Muscle of back (tissue), 3 donors: ENCODE measurements at regions not wholly inside any gene's neighbourhood (a gene's known extent, or its start where the extent isn't known, plus 50 kb on each side); places are given as distances from the start of the nearest gene placed in this dataset.

Source experiments
- DNase-seq, 3 donors: peaks; one replicate each; pipeline versions ENCODE4 v3.0.0 to v3.0.0-alpha.2; 2013

- DNase-seq, result no peak
Measured at GRCh38 chr1:82284213-82284612, 483.5 kb downstream of the ADGRL2 start.

DNA sequence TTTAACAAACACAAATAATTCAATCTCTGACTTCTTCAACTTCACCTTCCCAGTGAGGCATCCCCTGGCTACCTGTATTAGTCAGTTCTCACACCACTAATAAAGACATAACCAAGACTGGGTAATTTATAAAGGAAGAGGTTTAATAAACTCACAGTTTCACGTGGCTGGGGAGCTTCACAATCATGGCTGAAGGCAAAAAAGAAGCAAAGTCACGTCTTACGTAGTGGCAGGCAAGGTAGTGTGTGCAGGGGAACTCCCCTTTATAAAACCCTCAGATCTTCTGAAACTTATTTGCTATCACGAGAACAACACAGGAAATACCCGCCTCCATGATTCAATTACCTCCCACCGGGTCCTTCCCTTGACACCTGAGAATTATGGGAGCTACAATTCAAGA is 478.5 kb downstream of the ADGRL2 start:
- no peak for DNase-seq

DNA sequence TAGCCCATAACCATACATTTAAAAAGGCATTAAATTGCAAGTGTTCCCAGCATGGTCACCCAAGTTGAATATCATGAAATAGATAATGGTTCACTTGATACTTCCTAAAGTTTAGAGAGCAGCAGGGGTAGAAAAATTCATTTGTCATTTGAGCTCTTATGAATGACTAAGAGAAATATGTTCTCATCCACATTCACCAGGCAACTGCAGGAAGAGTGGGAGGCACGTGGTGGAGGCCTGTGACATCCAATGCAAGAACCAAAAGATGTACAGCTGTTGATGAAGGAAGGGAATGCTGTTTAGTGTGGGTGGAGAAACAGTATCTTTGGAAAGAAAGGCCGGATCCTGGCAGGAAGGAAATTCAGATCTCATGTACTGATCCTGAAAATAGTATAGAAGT is 473.1 kb downstream of the ADGRL2 start:
- DNase-seq, result no peak

DNA sequence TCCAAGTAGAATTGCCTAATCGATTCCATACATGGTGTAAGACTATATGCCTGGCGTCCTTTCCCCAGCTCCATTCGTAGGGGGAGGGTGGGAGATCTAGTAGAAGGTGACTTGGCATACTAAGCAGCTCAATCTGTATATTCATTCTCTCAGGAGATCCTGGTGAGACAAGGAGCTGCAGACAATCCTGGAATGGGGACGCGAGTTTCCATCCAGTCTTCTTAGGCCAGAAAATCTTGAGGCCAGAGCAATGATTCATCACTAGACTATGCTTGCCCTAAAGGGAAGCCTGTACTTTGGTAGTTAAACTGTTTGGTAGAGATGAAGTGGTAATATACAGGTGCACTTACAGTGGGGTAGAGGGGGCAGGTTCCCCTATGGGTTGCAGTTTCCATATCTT is 468.7 kb downstream of the ADGRL2 start:
- peak; percentile 70 to 92 (median 78) for DNase-seq

- DNase-seq, result peak in 2 of 3 donors; percentile 33 to 38
Measured at GRCh38 chr1:82268826-82269225, 468.1 kb downstream of the ADGRL2 start.

- DNase-seq, result peak in 1 of 3 donors; percentile 17
Measured at GRCh38 chr1:82266351-82266750, 465.6 kb downstream of the ADGRL2 start.

- no peak for DNase-seq
Measured at GRCh38 chr1:82265436-82265835, 464.7 kb downstream of the ADGRL2 start.

DNA sequence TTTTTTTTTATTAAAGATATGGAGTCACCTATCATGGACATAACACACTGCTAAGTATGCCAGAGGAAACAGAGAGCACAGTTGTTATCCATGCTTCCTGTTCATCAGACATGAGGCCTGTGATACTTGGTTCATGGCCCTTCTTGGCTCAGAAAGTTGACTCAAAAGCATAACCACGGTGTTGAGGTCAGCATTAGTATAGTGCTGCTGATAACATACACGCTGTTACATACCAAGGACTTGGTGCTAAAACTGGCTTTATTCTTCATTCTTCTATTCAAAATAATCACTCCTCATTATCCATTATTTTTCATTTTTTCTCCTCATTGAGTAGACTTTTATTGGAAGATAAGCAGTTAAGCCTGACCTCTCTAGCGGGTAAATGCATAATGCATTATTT is 464.1 kb downstream of the ADGRL2 start:
- DNase-seq, result no peak

DNA sequence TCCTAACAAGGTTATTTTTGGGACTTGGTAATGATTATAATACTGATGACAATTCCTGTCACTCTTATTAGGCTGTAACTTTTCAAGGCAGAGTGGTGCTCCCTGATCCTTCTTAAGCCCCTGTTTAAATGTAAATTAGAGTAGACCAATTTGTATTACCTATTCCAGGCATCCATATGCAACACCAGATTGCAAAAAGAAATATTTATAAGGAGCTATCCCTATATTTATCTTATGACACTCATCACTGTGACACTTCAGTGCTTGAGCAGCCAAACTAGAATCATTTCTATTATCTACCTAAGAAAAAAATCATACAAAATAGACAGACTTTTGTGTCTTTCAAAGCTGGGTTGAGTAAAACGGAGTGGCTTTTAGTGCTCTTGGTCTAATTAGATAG is 462.7 kb downstream of the ADGRL2 start:
- DNase-seq, result no peak

GRCh38 chr1:82260666-82261065 is 459.9 kb downstream of the ADGRL2 start:
- peak in 1 of 3 donors; percentile 55 for DNase-seq

- no peak for DNase-seq
Measured at GRCh38 chr1:82260051-82260450, 459.3 kb downstream of the ADGRL2 start.

DNA sequence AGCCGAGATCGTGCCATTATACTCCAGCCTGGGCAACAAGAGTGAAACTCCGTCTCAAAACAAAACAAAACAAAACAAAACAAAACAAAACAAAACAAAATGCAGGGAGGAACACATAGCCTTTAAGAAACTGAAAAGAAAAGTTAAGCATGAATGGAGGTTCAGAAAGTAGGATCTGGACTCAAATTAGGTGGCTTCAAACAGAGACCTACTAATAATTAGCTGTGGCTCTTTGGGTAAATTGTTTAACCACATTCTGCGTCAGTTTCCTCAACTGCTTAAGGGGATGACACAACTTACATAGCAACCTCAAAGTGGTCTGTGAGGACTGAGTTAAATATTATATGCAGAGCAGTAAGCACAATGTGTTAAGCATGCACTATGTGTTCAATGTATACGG is 458.2 kb downstream of the ADGRL2 start:
- no peak for DNase-seq

DNA sequence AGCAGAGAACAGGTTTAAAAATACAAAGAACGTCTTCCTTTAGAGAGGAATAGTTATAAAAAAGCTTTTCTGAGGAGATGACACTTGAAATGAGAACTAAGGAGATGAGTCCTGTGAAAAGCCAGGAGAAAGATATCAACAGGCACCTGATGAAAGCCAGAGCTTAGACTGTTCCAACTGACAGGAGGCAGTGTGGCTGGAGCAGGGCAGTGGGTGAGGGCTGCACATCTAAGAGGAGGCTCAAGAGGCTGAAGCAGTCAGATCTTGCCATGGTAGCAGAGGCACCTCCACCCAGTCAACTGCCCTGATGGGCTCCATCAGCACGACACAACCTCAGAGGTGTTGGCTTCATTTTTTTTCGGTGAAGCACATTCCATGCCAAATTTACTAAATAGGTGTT is 445.3 kb downstream of the ADGRL2 start:
- DNase-seq, result no peak

DNA sequence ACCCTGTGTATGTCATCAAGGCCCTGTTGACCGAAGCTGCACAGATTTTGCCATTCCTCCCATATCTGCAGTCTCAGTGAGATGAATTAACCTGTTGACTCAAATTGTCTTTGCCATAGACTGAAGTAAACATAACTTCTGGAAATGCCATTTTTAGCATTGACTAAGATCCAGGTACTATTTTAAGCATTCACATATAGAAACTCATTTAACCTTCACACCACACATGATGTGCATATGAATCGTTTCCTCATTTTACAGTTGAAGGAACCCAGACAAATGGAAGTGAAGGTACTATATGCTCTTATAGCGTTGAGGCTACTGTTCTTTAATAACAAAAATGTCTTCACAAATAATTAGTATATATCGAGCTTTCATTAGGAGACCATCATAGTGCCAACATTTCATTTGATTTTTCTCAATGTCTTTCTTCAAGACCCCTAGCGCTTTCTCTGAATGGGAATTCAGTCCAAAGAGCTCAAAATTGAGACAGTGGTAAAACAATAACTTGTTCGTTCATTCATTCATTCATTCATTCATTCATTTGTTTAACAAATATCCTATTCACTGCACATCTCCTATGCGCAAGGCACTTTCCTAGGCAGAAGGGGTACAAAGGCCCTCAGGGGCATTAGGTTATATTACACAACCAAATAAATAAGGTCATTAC is 444.7 kb downstream of the ADGRL2 start:
- no peak for DNase-seq

DNA sequence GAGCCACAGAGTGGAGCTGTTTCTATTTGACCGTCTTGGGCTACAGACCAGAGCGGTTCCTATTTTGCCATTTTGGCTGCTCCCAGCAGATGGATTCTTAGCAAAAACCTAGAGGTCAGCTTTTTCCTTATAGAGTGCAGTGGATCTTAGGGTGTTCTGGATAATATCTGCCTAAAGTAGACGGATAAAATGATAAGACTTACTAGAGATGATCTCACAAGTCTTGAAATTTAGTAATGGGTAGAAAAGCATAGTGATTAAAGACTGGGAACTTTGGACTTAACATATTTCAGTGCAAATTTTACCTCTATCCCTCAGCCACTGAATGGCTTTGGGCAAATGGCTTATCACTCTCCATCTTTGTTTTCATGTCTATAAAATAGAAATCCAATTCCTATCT is 439.8 kb downstream of the ADGRL2 start:
- DNase-seq, result no peak

DNA sequence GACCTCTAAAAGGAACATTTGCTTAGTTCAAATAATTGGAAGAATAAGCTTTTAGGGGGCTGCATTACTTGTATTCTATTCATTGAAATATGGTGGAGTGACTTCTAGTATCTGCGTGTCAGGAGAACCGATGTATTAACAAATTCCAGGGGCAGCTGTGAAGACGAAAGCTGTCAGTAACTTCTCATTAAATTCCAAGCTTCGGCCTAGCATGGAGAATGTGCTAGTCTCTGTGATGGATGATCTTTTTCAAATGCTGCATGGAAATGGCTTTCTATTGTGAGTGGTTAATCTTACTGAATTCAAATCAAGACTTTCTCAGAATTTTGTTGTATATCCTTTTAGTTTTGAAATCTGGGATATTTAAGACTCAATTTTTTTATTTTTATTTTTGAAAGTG is 429.9 kb downstream of the ADGRL2 start:
- DNase-seq, result no peak

DNA sequence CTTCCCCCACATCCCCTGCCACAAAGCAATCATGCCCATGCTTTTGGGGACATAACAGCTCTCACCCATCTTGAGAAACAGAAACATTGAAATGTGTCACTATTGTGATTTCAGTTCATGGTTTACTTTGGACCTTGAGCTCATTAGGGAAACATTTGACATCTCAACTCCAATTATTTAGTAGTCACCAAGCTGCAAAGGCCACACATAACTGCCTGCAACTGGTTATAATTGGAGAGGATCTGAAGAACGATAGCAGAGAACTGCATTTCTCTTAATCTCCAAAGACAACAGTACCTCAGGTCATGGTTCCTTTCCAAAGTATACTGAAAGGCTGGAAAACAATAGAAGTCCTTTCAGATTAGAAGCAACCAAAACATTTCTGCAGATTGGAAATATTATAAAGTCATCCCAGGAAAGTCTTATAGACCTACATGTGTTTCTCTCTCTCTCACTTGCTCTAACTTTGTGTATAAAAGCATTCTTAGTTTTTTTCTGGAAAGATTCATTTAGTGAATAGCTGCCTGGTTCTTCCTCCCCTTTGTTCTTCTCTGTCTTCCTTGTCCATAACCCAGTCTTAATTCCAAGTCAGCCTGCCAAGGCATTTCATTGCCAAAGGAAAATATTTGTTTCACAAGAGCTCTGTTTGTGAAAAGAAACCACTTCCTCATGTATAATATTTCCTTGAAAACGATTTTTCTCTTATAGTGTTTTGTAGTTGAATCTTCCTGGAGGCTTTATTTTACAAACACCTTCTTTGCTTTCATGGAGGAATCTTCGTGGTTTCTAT is 426.8 kb downstream of the ADGRL2 start:
- peak; percentile 64 to 90 (median 82) for DNase-seq

DNA sequence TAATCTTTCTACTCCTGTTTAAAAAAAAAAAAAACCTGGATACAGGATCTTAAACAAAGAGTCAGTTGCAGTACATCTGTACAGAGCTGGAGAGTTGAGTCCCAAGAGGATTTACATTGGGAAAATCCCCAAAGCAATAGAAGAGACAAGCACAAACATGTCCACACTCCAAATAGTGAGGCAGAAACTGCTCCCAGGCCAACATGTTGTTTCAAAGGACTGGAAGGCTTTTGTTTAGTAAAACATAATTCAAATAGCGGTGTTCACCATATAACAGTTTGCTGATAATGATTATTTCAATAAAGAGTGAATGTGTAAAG is 425.4 kb downstream of the ADGRL2 start:
- peak in 2 of 3 donors; percentile 23 to 34 for DNase-seq

GRCh38 chr1:82225421-82226185 is 424.9 kb downstream of the ADGRL2 start:
- DNase-seq, result peak; percentile 23 to 61 (median 27)

DNA sequence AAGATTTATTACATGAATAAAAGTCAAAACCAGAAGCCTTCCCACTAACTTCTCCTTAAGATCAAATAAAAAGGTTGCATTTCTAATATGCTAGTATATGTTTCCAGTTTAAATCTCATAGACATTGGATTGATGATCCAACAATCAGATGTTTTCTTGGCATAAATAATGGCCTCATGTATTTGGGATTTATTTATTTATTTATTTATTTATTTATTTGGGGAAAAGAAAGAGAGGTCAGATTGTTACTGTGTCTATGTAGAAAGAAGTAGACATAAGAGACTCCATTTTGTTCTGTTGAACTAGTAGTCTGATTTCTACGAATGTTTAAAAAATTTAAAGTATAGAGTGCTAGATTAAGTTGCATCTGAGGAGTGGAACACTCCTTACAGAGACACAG is 422.4 kb downstream of the ADGRL2 start:
- no peak for DNase-seq

GRCh38 chr1:82221721-82222120 is 421.0 kb downstream of the ADGRL2 start:
- no peak for DNase-seq

DNA sequence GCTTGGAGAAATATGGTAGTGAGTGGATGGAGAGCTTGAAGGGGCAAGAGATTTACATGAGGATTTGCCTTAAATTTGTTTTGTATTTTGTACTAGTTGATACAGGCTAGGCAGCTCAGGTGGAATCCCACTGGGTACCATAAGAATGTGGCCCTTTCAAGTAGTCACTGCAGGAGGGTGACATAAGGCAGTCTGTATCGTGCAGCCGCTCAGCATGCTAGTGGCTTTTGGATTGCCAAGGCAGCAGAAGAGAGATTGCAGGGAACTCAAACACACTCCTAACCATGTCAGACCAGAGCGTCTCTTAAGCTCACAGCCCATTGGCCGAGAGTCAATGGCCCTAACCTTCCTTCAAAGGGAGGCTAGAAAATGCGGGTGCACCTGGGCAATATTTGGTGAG is 420.0 kb downstream of the ADGRL2 start:
- DNase-seq, result no peak

- DNase-seq, result no peak
Measured at GRCh38 chr1:82219841-82220240, 419.1 kb downstream of the ADGRL2 start.
